ENCODE measurements at regions not wholly inside any gene's neighbourhood (a gene's known extent, or its start where the extent isn't known, plus 50 kb on each side); places are given as distances from the start of the nearest gene placed in this dataset.

- H3K36me3 Mint-ChIP-seq (ENCODE audit: low read depth): no peaks in the 10 kb centered on the region
- POLR2A ChIA-PET: no interaction called here
- CTCF ChIA-PET: no interaction called here
- H3K27ac Mint-ChIP-seq: no peak overlapping the region
- no peak for DNase-seq
- no peaks in the 10 kb centered on the region for H3K27me3 Mint-ChIP-seq
- TF ChIP-seq, protein P1, sequence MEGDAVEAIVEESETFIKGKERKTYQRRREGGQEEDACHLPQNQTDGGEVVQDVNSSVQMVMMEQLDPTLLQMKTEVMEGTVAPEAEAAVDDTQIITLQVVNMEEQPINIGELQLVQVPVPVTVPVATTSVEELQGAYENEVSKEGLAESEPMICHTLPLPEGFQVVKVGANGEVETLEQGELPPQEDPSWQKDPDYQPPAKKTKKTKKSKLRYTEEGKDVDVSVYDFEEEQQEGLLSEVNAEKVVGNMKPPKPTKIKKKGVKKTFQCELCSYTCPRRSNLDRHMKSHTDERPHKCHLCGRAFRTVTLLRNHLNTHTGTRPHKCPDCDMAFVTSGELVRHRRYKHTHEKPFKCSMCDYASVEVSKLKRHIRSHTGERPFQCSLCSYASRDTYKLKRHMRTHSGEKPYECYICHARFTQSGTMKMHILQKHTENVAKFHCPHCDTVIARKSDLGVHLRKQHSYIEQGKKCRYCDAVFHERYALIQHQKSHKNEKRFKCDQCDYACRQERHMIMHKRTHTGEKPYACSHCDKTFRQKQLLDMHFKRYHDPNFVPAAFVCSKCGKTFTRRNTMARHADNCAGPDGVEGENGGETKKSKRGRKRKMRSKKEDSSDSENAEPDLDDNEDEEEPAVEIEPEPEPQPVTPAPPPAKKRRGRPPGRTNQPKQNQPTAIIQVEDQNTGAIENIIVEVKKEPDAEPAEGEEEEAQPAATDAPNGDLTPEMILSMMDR (IDR thresholded peaks at IDR 0.05): no peak
- no peak for ATAC-seq
- H3K9me3 Mint-ChIP-seq: no peaks in the 10 kb centered on the region
- H3K4me1 Mint-ChIP-seq (ENCODE audit: low read depth): no peaks in the 10 kb centered on the region
- H3K4me3 Mint-ChIP-seq: no peak overlapping the region
- intact Hi-C loops (cut with micrococcal nuclease): no loop called here
These were observed 336.2 kb upstream of the ESRRG start for GRCh38 chr1:217059401-217059800.

GRCh38 chr1:217053676-217054075, 330.4 kb upstream of the ESRRG start:
- H3K27me3 Mint-ChIP-seq: no peaks in the 10 kb centered on the region
- ChIA-PET POLR2A (no interaction called here), CTCF (no interaction called here)
- H3K36me3 Mint-ChIP-seq (ENCODE audit: low read depth): no peaks in the 10 kb centered on the region
- TF ChIP-seq, protein P1 (IDR thresholded peaks at IDR 0.05): no peak
- ATAC-seq: no peak
- DNase-seq: no peak
- H3K4me1 Mint-ChIP-seq (ENCODE audit: low read depth): no peaks in the 10 kb centered on the region
- H3K9me3 Mint-ChIP-seq: no peaks in the 10 kb centered on the region
- H3K4me3 Mint-ChIP-seq: no peak overlapping the region
- H3K27ac Mint-ChIP-seq: no peak overlapping the region
- intact Hi-C loops (cut with micrococcal nuclease): no loop called here

DNA sequence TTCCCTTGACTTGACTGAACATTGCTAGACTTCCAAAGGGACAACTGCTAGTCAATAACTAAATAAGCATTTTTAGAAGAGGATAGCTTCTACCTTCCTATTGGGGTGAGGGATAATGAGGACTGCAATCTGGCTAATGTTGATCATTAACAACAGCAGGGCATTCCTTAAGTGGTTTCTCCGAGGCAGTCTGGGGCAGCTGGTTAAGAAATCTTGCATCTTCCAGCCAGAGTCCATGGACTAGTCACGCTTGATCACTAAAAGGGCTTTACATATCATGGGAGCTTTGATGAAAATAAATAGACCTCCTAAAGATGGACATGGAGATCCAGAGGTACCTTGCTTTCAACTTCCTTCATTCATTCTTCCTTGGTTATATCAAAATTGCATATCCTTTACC, 329.4 kb upstream of the ESRRG start:
- Mint-ChIP-seq H3K36me3 (ENCODE audit: low read depth) (no peaks in the 10 kb centered on the region), H3K27me3 (no peaks in the 10 kb centered on the region), H3K27ac (no peak overlapping the region), H3K4me3 (no peak overlapping the region), H3K4me1 (ENCODE audit: low read depth) (no peaks in the 10 kb centered on the region), H3K9me3 (no peaks in the 10 kb centered on the region)
- TF ChIP-seq, protein P1 (IDR thresholded peaks at IDR 0.05): no peak
- ATAC-seq (no peak), DNase-seq (no peak)
- CTCF ChIA-PET: no interaction called here
- POLR2A ChIA-PET: no interaction called here
- intact Hi-C loops (cut with micrococcal nuclease): no loop called here

GRCh38 chr1:217052196-217052595, 329.0 kb upstream of the ESRRG start:
- Mint-ChIP-seq H3K36me3 (ENCODE audit: low read depth) (no peaks in the 10 kb centered on the region), H3K27ac (no peak overlapping the region), H3K9me3 (no peaks in the 10 kb centered on the region), H3K4me1 (ENCODE audit: low read depth) (no peaks in the 10 kb centered on the region), H3K4me3 (no peak overlapping the region), H3K27me3 (no peaks in the 10 kb centered on the region)
- TF ChIP-seq, protein P1 (IDR thresholded peaks at IDR 0.05): no peak
- ChIA-PET POLR2A (no interaction called here), CTCF (no interaction called here)
- intact Hi-C loops (cut with micrococcal nuclease): no loop called here
- no peak for DNase-seq
- ATAC-seq: no peak

DNA sequence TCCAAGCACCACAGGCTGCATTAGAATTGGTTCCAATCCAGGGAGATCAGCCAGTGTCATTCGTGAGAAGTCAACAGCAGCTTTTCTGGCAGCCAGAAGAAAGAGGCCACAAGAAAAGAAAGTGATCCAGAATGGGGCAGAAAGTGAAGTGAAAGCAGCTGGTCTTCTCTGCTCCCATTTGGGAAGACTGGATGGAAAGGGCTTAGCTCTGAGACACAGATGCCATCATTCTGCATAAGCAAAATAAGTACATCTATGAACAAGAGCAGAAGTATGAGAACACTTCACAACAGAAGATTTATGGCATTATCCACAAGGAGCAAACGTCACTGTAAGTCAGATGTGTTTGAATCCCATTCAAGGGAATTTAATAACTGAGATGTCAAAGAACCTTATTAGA, 326.5 kb upstream of the ESRRG start:
- CTCF ChIA-PET: no interaction called here
- POLR2A ChIA-PET: no interaction called here
- TF ChIP-seq, protein P1 (IDR thresholded peaks at IDR 0.05): no peak
- Mint-ChIP-seq H3K27ac (no peak overlapping the region), H3K4me3 (no peak overlapping the region), H3K36me3 (ENCODE audit: low read depth) (no peaks in the 10 kb centered on the region), H3K27me3 (no peaks in the 10 kb centered on the region), H3K4me1 (ENCODE audit: low read depth) (no peaks in the 10 kb centered on the region), H3K9me3 (no peaks in the 10 kb centered on the region)
- ATAC-seq: no peak
- no peak for DNase-seq
- intact Hi-C loops (cut with micrococcal nuclease): no loop called here
